ENCODE measurements at regions not wholly inside any gene's neighbourhood (a gene's known extent, or its start where the extent isn't known, plus 50 kb on each side); places are given as distances from the start of the nearest gene placed in this dataset.

- TF ChIP-seq CREB1 (CRISPR knock-in tag; IDR thresholded peaks at IDR 0.05), result no peak
- no peak for TF ChIP-seq TEAD1 (CRISPR knock-in tag; IDR thresholded peaks at IDR 0.05)
- TF ChIP-seq ELF4 (CRISPR knock-in tag; IDR thresholded peaks at IDR 0.05; ENCODE audit: low read depth), result no peak
- no peak for TF ChIP-seq CTCF (IDR thresholded peaks at IDR 0.05)
- TF ChIP-seq FOXK1 (CRISPR knock-in tag; IDR thresholded peaks at IDR 0.05), result no peak
Observed at GRCh38 chr15:47244361-47244760, 472.9 kb upstream of the SEMA6D start.

Measured in WTC11 (cell line).